ENCODE measurements at regions not wholly inside any gene's neighbourhood (a gene's known extent, or its start where the extent isn't known, plus 50 kb on each side); places are given as distances from the start of the nearest gene placed in this dataset.

GRCh38 chr13:44278166-44278565 is 95.5 kb upstream of the SERP2 start:
- Histone ChIP-seq H3K4me1 (peaks cover 0 to 17% of the 10 kb centered on the region in 2 donors), H3K27ac (no peak overlapping the region), H3K27me3 (no peaks in the 10 kb centered on the region), H3K4me3 (no peak overlapping the region), H3K9me3 (no peaks in the 10 kb centered on the region), H3K36me3 (no peaks in the 10 kb centered on the region)
- DNase-seq (ENCODE audit: low spot score) = no peak
- no peak for TF ChIP-seq CTCF (IDR thresholded peaks at IDR 0.05)

GRCh38 chr13:44280456-44280855 is 93.2 kb upstream of the SERP2 start:
- H3K27ac ChIP-seq = no peak overlapping the region
- DNase-seq (ENCODE audit: low spot score) = no peak
- H3K9me3 ChIP-seq = no peaks in the 10 kb centered on the region
- H3K4me1 ChIP-seq = peaks cover 0 to 4% of the 10 kb centered on the region in 2 donors
- no peaks in the 10 kb centered on the region for H3K36me3 ChIP-seq
- no peak for TF ChIP-seq CTCF (IDR thresholded peaks at IDR 0.05)
- H3K4me3 ChIP-seq = no peak overlapping the region
- H3K27me3 ChIP-seq = no peaks in the 10 kb centered on the region

- H3K27ac ChIP-seq = no peak overlapping the region
- no peaks in the 10 kb centered on the region for H3K36me3 ChIP-seq
- H3K4me3 ChIP-seq = no peak overlapping the region
- no peaks in the 10 kb centered on the region for H3K9me3 ChIP-seq
- no peak for DNase-seq (ENCODE audit: low spot score)
- TF ChIP-seq CTCF (IDR thresholded peaks at IDR 0.05) = no peak
- H3K4me1 ChIP-seq = peaks cover 0 to 4% of the 10 kb centered on the region in 2 donors
- H3K27me3 ChIP-seq = no peaks in the 10 kb centered on the region
These were observed 92.2 kb upstream of the SERP2 start for GRCh38 chr13:44281252-44282000.

- no peaks in the 10 kb centered on the region for H3K27me3 ChIP-seq
- no peak for TF ChIP-seq CTCF (IDR thresholded peaks at IDR 0.05)
- no peaks in the 10 kb centered on the region for H3K36me3 ChIP-seq
- no peaks in the 10 kb centered on the region for H3K4me1 ChIP-seq
- H3K4me3 ChIP-seq = no peak overlapping the region
- H3K9me3 ChIP-seq = no peaks in the 10 kb centered on the region
- H3K27ac ChIP-seq = no peak overlapping the region
- no peak for DNase-seq (ENCODE audit: low spot score)
These were observed 90.0 kb upstream of the SERP2 start for GRCh38 chr13:44283600-44283999.

- no peaks in the 10 kb centered on the region for H3K36me3 ChIP-seq
- no peaks in the 10 kb centered on the region for H3K9me3 ChIP-seq
- H3K27me3 ChIP-seq = no peaks in the 10 kb centered on the region
- peaks cover 0 to 6% of the 10 kb centered on the region in 2 donors for H3K4me1 ChIP-seq
- no peak overlapping the region for H3K27ac ChIP-seq
- TF ChIP-seq CTCF (IDR thresholded peaks at IDR 0.05) = no peak
- DNase-seq (ENCODE audit: low spot score) = no peak
- no peak overlapping the region for H3K4me3 ChIP-seq
These were observed 85.7 kb upstream of the SERP2 start for GRCh38 chr13:44287958-44288357.

GRCh38 chr13:44292545-44292944 is 81.1 kb upstream of the SERP2 start:
- Histone ChIP-seq H3K27me3 (no peaks in the 10 kb centered on the region), H3K4me3 (no peak overlapping the region), H3K4me1 (peaks cover 0 to 21% of the 10 kb centered on the region in 2 donors), H3K27ac (peak overlapping the region in 1 of 2 donors; percentile 0), H3K36me3 (no peaks in the 10 kb centered on the region), H3K9me3 (no peaks in the 10 kb centered on the region)
- no peak for DNase-seq (ENCODE audit: low spot score)
- no peak for TF ChIP-seq CTCF (IDR thresholded peaks at IDR 0.05)
